ENCODE measurements at regions not wholly inside any gene's neighbourhood (a gene's known extent, or its start where the extent isn't known, plus 50 kb on each side); places are given as distances from the start of the nearest gene placed in this dataset.

GRCh38 chr3:117122609-117123008 lies 413.0 kb downstream of the TUSC7 start:
- no peak for ATAC-seq
- no peak for TF ChIP-seq ZC3H10 (CRISPR knock-in tag; IDR thresholded peaks at IDR 0.05)

- no peak for ATAC-seq
- TF ChIP-seq ZFP3 (CRISPR knock-in tag; IDR thresholded peaks at IDR 0.05) (no peak), ISL1 (CRISPR knock-in tag; IDR thresholded peaks at IDR 0.05) (no peak), ZC3H10 (CRISPR knock-in tag; IDR thresholded peaks at IDR 0.05) (no peak)
Measured at GRCh38 chr3:117126460-117126859, 416.9 kb downstream of the TUSC7 start.

GRCh38 chr3:117126946-117127546 lies 417.5 kb downstream of the TUSC7 start:
- TF ChIP-seq CREB5 (CRISPR knock-in tag; IDR thresholded peaks at IDR 0.05; ENCODE audit: low read depth), result no peak
- no peak for TF ChIP-seq TCF4 (CRISPR knock-in tag; IDR thresholded peaks at IDR 0.05; ENCODE audit: borderline replicate concordance)
- TF ChIP-seq ZNF8 (CRISPR knock-in tag; IDR thresholded peaks at IDR 0.05), result no peak
- TF ChIP-seq RARB (CRISPR knock-in tag; IDR thresholded peaks at IDR 0.05), result no peak
- ATAC-seq, result no peak

GRCh38 chr3:117128133-117128532 lies 418.6 kb downstream of the TUSC7 start:
- ATAC-seq, result no peak
- TF ChIP-seq CSRNP3 (CRISPR knock-in tag; IDR thresholded peaks at IDR 0.05) (no peak), ISL1 (CRISPR knock-in tag; IDR thresholded peaks at IDR 0.05) (no peak), TOX (CRISPR knock-in tag; IDR thresholded peaks at IDR 0.05; ENCODE audit: borderline replicate concordance) (no peak), PPARA (CRISPR knock-in tag; IDR thresholded peaks at IDR 0.05; ENCODE audit: borderline replicate concordance) (no peak), CREB5 (CRISPR knock-in tag; IDR thresholded peaks at IDR 0.05; ENCODE audit: low read depth) (no peak), TCF4 (CRISPR knock-in tag; IDR thresholded peaks at IDR 0.05; ENCODE audit: borderline replicate concordance) (no peak), TSHZ2 (CRISPR knock-in tag; IDR thresholded peaks at IDR 0.05) (no peak), PATZ1 (CRISPR knock-in tag; IDR thresholded peaks at IDR 0.05; ENCODE audit: borderline replicate concordance) (no peak), RARB (CRISPR knock-in tag; IDR thresholded peaks at IDR 0.05) (no peak), ZFP30 (CRISPR knock-in tag; IDR thresholded peaks at IDR 0.05) (no peak)

- no peak for TF ChIP-seq CSDC2 (CRISPR knock-in tag; IDR thresholded peaks at IDR 0.05)
- ATAC-seq, result no peak
Measured at GRCh38 chr3:117128872-117129271, 419.3 kb downstream of the TUSC7 start.

- ATAC-seq, result no peak
- TF ChIP-seq POU6F1 (CRISPR knock-in tag; IDR thresholded peaks at IDR 0.05; ENCODE audit: borderline replicate concordance, low read depth) (no peak), ZFP3 (CRISPR knock-in tag; IDR thresholded peaks at IDR 0.05) (no peak), SNAI2 (CRISPR knock-in tag; IDR thresholded peaks at IDR 0.05) (no peak), OSR1 (CRISPR knock-in tag; IDR thresholded peaks at IDR 0.05) (no peak), RARB (CRISPR knock-in tag; IDR thresholded peaks at IDR 0.05) (no peak), TCF4 (CRISPR knock-in tag; IDR thresholded peaks at IDR 0.05; ENCODE audit: borderline replicate concordance) (no peak), TOX (CRISPR knock-in tag; IDR thresholded peaks at IDR 0.05; ENCODE audit: borderline replicate concordance) (no peak), CREB5 (CRISPR knock-in tag; IDR thresholded peaks at IDR 0.05; ENCODE audit: low read depth) (no peak), ESRRG (CRISPR knock-in tag; IDR thresholded peaks at IDR 0.05) (no peak), ISL1 (CRISPR knock-in tag; IDR thresholded peaks at IDR 0.05) (no peak), ZNF70 (CRISPR knock-in tag; IDR thresholded peaks at IDR 0.05) (no peak), BACH2 (CRISPR knock-in tag; IDR thresholded peaks at IDR 0.05; ENCODE audit: borderline replicate concordance) (no peak), ZNF8 (CRISPR knock-in tag; IDR thresholded peaks at IDR 0.05) (no peak)
Measured at GRCh38 chr3:117129516-117129915, 419.9 kb downstream of the TUSC7 start.

Data from SK-N-SH treated with all-trans-retinoic acid at 6 μM for 48 hours (cell line).